ENCODE measurements at regions not wholly inside any gene's neighbourhood (a gene's known extent, or its start where the extent isn't known, plus 50 kb on each side); places are given as distances from the start of the nearest gene placed in this dataset.

GRCh38 chr3:88283242-88283592 lies 133.5 kb downstream of the C3orf38 start:
- TF ChIP-seq CTCF (tag by site-specific recombination; IDR thresholded peaks at IDR 0.05) (no peak), ZNF23 (tag by site-specific recombination; IDR thresholded peaks at IDR 0.05; ENCODE audit: borderline replicate concordance) (no peak), ZNF292 (tag by site-specific recombination; IDR thresholded peaks at IDR 0.05; ENCODE audit: borderline replicate concordance, low read depth) (no peak), ZNF707 (tag by site-specific recombination; IDR thresholded peaks at IDR 0.05) (no peak), ZNF768 (tag by site-specific recombination; IDR thresholded peaks at IDR 0.05) (no peak), ZFP41 (tag by site-specific recombination; IDR thresholded peaks at IDR 0.05; ENCODE audit: borderline replicate concordance) (no peak), ZNF146 (tag by site-specific recombination; IDR thresholded peaks at IDR 0.05) (no peak), ZBTB7A (tag by site-specific recombination; IDR thresholded peaks at IDR 0.05; ENCODE audit: low read depth) (no peak)

Data from HEK293 (cell line).